NB4 (cell line): ENCODE measurements at regions not wholly inside any gene's neighbourhood (a gene's known extent, or its start where the extent isn't known, plus 50 kb on each side); places are given as distances from the start of the nearest gene placed in this dataset.

ENCODE experiments used
- DNase-seq: peaks from one replicate; pipeline ENCODE4 v3.0.0; 2010; ENCODE audit warnings: low read depth
- H3K4me3 ChIP-seq: one replicate; pipeline ENCODE4 v1.5.1; 2011; ENCODE audit warnings: mild to moderate bottlenecking, low read depth, low read length, moderate library complexity
- CTCF ChIP-seq: IDR thresholded peaks from one replicate; pipeline ENCODE4 v1.5.1; 2012; ENCODE audit warnings: low read depth, low read length
- MAX ChIP-seq: IDR thresholded peaks from 2 replicates; pipeline ENCODE4 v1.6.1; 2011; ENCODE audit warnings: low read depth, low read length
- MYC ChIP-seq: IDR thresholded peaks from 2 replicates; pipeline ENCODE4 v1.6.1; 2011; ENCODE audit warnings: low read depth, low read length
- POLR2A ChIP-seq: IDR thresholded peaks from 2 replicates; pipeline ENCODE4 v1.6.1; 2011; ENCODE audit warnings: mild to moderate bottlenecking; ENCODE audit not compliant: insufficient read length; ENCODE audit errors: extremely low read depth

DNA sequence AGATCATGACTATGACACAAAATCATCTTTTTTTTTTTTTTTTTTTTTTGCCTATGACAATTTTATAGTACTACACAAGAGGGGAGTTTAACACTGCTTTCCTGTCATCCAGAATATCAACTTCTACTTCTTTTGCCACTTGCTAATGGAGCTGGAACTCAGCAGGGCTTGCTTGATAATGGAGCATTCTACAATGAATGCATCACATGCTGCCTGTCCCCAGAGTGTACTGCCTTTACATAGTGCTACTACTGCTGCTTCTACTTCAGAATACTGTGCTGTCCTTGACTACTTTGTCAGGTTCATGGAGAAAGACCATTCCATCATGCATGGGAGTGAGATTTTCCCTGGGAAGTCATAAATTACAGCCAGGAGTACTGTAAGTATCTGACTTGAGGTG is 338.6 kb upstream of the SEMA3A start:
- no peak for DNase-seq
- TF ChIP-seq POLR2A = no peak
- TF ChIP-seq CTCF = no peak
- TF ChIP-seq MAX = no peak
- TF ChIP-seq MYC = no peak
- H3K4me3 ChIP-seq = no peak overlapping the region

DNA sequence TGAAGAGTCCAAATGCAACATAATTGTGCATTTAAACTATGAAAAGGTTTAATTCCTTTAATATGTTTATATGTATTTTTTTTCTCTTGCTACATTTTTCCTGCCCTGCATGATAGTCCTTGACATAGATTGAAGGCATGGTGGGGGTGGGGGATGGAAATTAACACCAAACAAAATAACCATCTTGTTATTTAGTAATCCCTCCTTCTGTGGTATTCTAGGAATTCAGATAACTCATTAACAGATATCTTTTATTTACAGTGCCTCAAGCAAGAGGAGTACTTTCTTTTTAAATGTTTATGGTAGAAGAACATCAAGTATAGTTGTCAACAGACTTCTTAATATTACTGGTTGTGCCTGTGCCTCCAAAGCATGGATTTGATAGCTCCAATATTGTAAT is 337.6 kb upstream of the SEMA3A start:
- no peak for TF ChIP-seq CTCF
- no peak for TF ChIP-seq POLR2A
- no peak for TF ChIP-seq MAX
- TF ChIP-seq MYC = no peak
- H3K4me3 ChIP-seq = no peak overlapping the region
- DNase-seq = no peak

- H3K4me3 ChIP-seq = no peak overlapping the region
- TF ChIP-seq MYC = no peak
- no peak for DNase-seq
Measured at GRCh38 chr7:84529480-84530205, 335.1 kb upstream of the SEMA3A start.

- no peak overlapping the region for H3K4me3 ChIP-seq
- DNase-seq = no peak
- TF ChIP-seq MAX = no peak
- TF ChIP-seq MYC = no peak
- no peak for TF ChIP-seq POLR2A
- TF ChIP-seq CTCF = no peak
Measured at GRCh38 chr7:84528756-84529479, 334.3 kb upstream of the SEMA3A start.

DNA sequence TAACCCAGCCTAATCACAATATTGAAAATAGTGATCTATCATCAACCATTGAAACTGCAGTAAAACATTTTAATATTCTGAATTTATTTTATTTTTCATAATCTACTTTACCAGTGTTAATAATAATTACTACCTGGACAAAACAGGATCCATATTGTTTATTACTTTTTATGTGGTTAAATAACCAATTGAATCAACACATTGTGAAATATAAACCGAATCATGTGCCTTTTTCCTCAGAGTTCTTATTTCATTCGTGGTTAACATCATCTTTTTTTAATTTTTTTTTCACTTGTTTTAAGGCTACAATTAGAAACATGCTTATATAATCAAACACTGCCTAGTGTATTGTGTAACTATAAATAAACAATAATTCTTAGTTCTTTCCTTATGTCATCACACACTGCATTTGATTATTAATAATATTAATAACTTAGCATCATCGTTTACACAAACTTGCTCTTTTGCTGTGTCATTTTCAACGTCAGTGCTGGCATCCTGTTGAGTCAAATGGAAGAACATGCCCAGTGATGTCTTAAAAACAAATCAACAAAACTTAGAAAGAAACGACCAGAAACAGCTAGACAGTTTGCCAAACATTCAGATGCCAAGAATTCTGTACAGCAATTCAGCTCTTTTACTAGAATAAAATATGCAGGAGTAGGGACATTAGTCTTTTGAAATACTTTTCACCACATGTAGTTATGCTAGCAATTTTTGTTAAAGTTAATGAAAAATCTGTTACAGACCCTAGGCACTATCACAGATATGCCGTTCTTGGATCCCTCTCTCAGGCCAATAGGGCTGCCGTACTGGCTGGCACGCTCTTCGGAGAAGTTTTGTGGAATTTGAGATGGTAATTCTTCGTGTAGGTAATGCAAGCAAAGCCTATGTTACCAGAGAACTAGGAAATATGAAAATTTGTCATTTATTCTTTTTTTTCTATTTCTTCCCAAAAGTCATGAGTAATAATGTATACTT is 330.4 kb upstream of the SEMA3A start:
- TF ChIP-seq CTCF = no peak
- no peak for TF ChIP-seq MYC
- TF ChIP-seq MAX = no peak
- TF ChIP-seq POLR2A = no peak
- no peak for DNase-seq
- no peak overlapping the region for H3K4me3 ChIP-seq

DNA sequence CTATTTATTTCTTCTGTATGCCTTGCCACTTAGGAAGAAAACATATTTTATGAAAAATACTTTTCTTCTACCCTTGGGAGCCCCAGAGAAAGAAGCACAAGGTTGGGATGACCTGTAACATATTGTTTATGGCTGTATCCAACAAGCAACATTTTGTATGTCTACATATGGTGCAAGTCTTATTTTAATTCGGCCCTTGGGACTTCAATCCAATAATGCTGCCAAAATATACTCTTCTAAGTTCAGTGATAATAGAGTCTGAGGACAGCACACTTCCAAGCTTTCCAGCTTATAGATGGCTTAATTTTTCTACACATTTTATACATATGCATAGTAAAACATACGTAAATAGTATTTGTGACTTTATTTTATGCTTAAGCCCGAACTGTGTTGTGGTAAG is 318.5 kb upstream of the SEMA3A start:
- TF ChIP-seq CTCF (no peak), MAX (no peak), MYC (no peak), POLR2A (no peak)
- no peak overlapping the region for H3K4me3 ChIP-seq
- no peak for DNase-seq
